Gastrocnemius medialis (tissue), 4 donors: ENCODE measurements at regions not wholly inside any gene's neighbourhood (a gene's known extent, or its start where the extent isn't known, plus 50 kb on each side); places are given as distances from the start of the nearest gene placed in this dataset.

ENCODE experiments used
- ATAC-seq, 2 donors: fragments of 150-250 bp; one replicate each; pipeline ENCODE4 v1.9.1; 2016
- DNase-seq, 2 donors: peaks; one replicate each; pipeline ENCODE4 v3.0.0-alpha.2; 2019
- H3K27ac ChIP-seq, 4 donors: fragments of 200-600 bp; sonication (generic); 1 replicate in 1 of 4; 2 replicates in 3 of 4; pipeline ENCODE4 v1.5.1; 2016 to 2018; ENCODE audit warnings: mild to moderate bottlenecking in 2 of 4, moderate library complexity in 1 of 4
- H3K27me3 ChIP-seq, 3 donors: fragments of 200-600 bp; sonication (generic) in 2 of 3; 1 replicate in 1 of 3; 2 replicates in 2 of 3; pipeline versions ENCODE4 v1.5.1 to v1.6.0; 2016 to 2019; ENCODE audit warnings: mild to moderate bottlenecking in 1 of 3, moderate library complexity in 1 of 3
- H3K36me3 ChIP-seq, 2 donors: fragments of 200-600 bp; sonication (generic) in 1 of 2; one replicate each; pipeline ENCODE4 v1.5.1; 2017 to 2018
- H3K4me1 ChIP-seq, 2 donors: fragments of 200-600 bp; sonication (generic) in 1 of 2; one replicate each; pipeline ENCODE4 v1.5.1; 2016 to 2017; ENCODE audit warnings: mild to moderate bottlenecking in 2 of 2
- H3K4me3 ChIP-seq, 4 donors: fragments of 200-600 bp; sonication (generic) in 3 of 4; 1 replicate in 1 of 4; 2 replicates in 3 of 4; pipeline ENCODE4 v1.5.1; 2016 to 2019; ENCODE audit warnings: mild to moderate bottlenecking in 2 of 4
- H3K9me3 ChIP-seq, 3 donors: fragments of 200-600 bp; sonication (generic) in 2 of 3; 1 replicate in 1 of 3; 2 replicates in 2 of 3; pipeline ENCODE4 v1.5.1; 2016 to 2019
- CTCF ChIP-seq, 5 experiments: fragments of 450-650 bp in 3 of 5; fragments of 200-600 bp in 2 of 5; sonication (generic) in 2 of 5; IDR thresholded peaks in 4 of 5; conservative IDR thresholded peaks in 1 of 5; 1 replicate in 4 of 5; 2 replicates in 1 of 5; pipeline ENCODE4 v1.5.1; 2016 to 2019; ENCODE audit warnings: antibody characterized with exemption in 5 of 5, mild to moderate bottlenecking in 3 of 5, moderate library complexity in 3 of 5
- POLR2A ChIP-seq, 2 donors: fragments of 450-650 bp; IDR thresholded peaks; one replicate each; pipeline ENCODE4 v1.6.1; 2017; ENCODE audit warnings: antibody characterized with exemption in 2 of 2, mild to moderate bottlenecking in 2 of 2, moderate library complexity in 2 of 2
- in situ Hi-C, 4 donors: fragments of 200-750 bp; cut with MboI; loops; one replicate each; pipeline versions ENCODE4 v1.15.0 to v1.8.0; 2017; ENCODE audit warnings: low sequenced_read_pairs in 4 of 4
- intact Hi-C: fragments of 100-400 bp; cut with DNase I; formaldehyde crosslinking; loops from one replicate; pipeline ENCODE4 v1.15.1; 2023; ENCODE audit warnings: low total_unique reads

GRCh38 chr10:112886463-112886862 is 63.6 kb upstream of the TCF7L2 start:
- Histone ChIP-seq H3K27ac (no peak overlapping the region), H3K4me1 (no peaks in the 10 kb centered on the region), H3K4me3 (no peak overlapping the region), H3K9me3 (no peaks in the 10 kb centered on the region), H3K36me3 (no peaks in the 10 kb centered on the region), H3K27me3 (no peaks in the 10 kb centered on the region)
- no peak for ATAC-seq
- TF ChIP-seq CTCF (IDR thresholded peaks at IDR 0.05 in 4 of 5, conservative IDR thresholded peaks at IDR 0.05 in 1 of 5) (no peak), POLR2A (IDR thresholded peaks at IDR 0.05) (no peak)
- intact Hi-C loops = no loop called here
- in situ Hi-C loops = no loop called here
- no peak for DNase-seq

GRCh38 chr10:112887968-112888367 is 62.1 kb upstream of the TCF7L2 start:
- in situ Hi-C loops = no loop called here

GRCh38 chr10:112895292-112895691 is 54.8 kb upstream of the TCF7L2 start:
- Histone ChIP-seq H3K27me3 (no peaks in the 10 kb centered on the region), H3K4me3 (no peak overlapping the region), H3K4me1 (no peaks in the 10 kb centered on the region), H3K36me3 (no peaks in the 10 kb centered on the region), H3K9me3 (no peaks in the 10 kb centered on the region), H3K27ac (no peak overlapping the region)
- intact Hi-C loops = no loop called here
- ATAC-seq (no peak), DNase-seq (no peak)
- no peak for TF ChIP-seq CTCF (IDR thresholded peaks at IDR 0.05 in 4 of 5, conservative IDR thresholded peaks at IDR 0.05 in 1 of 5)
- in situ Hi-C loops = no loop called here

More at GRCh38 chr10:112887968-112888367, 62.1 kb upstream of the TCF7L2 start:
- no peaks in the 10 kb centered on the region for H3K9me3 ChIP-seq
- TF ChIP-seq CTCF (IDR thresholded peaks at IDR 0.05 in 4 of 5, conservative IDR thresholded peaks at IDR 0.05 in 1 of 5) (no peak), POLR2A (IDR thresholded peaks at IDR 0.05) (no peak)
- ATAC-seq = no peak
- no peaks in the 10 kb centered on the region for H3K36me3 ChIP-seq
- H3K27me3 ChIP-seq = no peaks in the 10 kb centered on the region
- H3K4me1 ChIP-seq = no peaks in the 10 kb centered on the region
- H3K27ac ChIP-seq = no peak overlapping the region
- intact Hi-C loops = no loop called here
- no peak overlapping the region for H3K4me3 ChIP-seq
- DNase-seq = no peak

GRCh38 chr10:112896273-112896672 is 53.8 kb upstream of the TCF7L2 start:
- Histone ChIP-seq H3K27ac (no peak overlapping the region), H3K9me3 (no peaks in the 10 kb centered on the region), H3K36me3 (no peaks in the 10 kb centered on the region), H3K4me1 (no peaks in the 10 kb centered on the region), H3K27me3 (no peaks in the 10 kb centered on the region), H3K4me3 (no peak overlapping the region)
- TF ChIP-seq CTCF (IDR thresholded peaks at IDR 0.05 in 4 of 5, conservative IDR thresholded peaks at IDR 0.05 in 1 of 5) = no peak
- TF ChIP-seq POLR2A (IDR thresholded peaks at IDR 0.05) = no peak
- no peak for DNase-seq
- intact Hi-C loops (no loop called here), in situ Hi-C loops (no loop called here)
- ATAC-seq = no peak

GRCh38 chr10:112896722-112897121 is 53.3 kb upstream of the TCF7L2 start:
- TF ChIP-seq CTCF (IDR thresholded peaks at IDR 0.05 in 4 of 5, conservative IDR thresholded peaks at IDR 0.05 in 1 of 5) (no peak), POLR2A (IDR thresholded peaks at IDR 0.05) (no peak)
- intact Hi-C loops (no loop called here), in situ Hi-C loops (no loop called here)
- no peak overlapping the region for H3K4me3 ChIP-seq
- no peaks in the 10 kb centered on the region for H3K4me1 ChIP-seq
- no peak overlapping the region for H3K27ac ChIP-seq
- H3K27me3 ChIP-seq = no peaks in the 10 kb centered on the region
- ATAC-seq = no peak
- H3K36me3 ChIP-seq = no peaks in the 10 kb centered on the region
- DNase-seq = no peak
- H3K9me3 ChIP-seq = no peaks in the 10 kb centered on the region
